ENCODE measurements at regions not wholly inside any gene's neighbourhood (a gene's known extent, or its start where the extent isn't known, plus 50 kb on each side); places are given as distances from the start of the nearest gene placed in this dataset.

DNA sequence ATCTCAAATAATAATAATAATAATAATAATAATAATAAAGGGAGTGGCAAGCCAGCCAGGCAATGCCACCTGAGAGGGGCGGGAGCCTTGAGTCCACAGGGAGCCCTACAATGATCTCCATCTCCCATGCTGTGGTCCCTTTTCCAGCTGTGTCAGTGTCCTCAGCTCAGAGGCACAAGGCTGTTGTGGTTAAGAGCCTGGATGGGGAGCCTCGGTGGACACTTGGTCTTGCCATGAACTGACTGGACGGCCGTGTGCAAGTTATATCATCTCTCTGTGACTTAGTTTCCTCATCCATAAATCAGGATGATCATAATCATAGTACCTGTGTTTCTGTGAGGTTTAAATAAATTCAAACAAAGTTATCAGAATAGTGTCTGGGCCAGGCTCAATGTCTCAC, 127.8 kb upstream of the TIAM1 start:
- Histone ChIP-seq H3K27ac (ENCODE audit: insufficient read depth, low read depth, low read length) (no peak overlapping the region), H3K79me2 (ENCODE audit: control insufficient read depth, insufficient read depth, low read length) (no peaks in the 10 kb centered on the region), H3K36me3 (ENCODE audit: control insufficient read depth in 2 of 2, extremely low read depth in 1 of 2, insufficient read depth in 2 of 2, low read length in 2 of 2) (no peaks in the 10 kb centered on the region), H3K4me2 (ENCODE audit: insufficient read depth, low read length) (no peak overlapping the region), H2AFZ (ENCODE audit: low read depth, low read length) (no peak overlapping the region), H3K9me3 (replicated peaks; ENCODE audit: control insufficient read depth, insufficient read depth, low read length) (peaks cover 3% of the 10 kb centered on the region), H4K20me1 (replicated peaks; ENCODE audit: control insufficient read depth, extremely low read depth, insufficient read depth, low read length) (no peaks in the 10 kb centered on the region), H3K9me1 (replicated peaks; ENCODE audit: control insufficient read depth, extremely low read depth, insufficient read depth, low read length) (no peaks in the 10 kb centered on the region), H3K4me1 (ENCODE audit: control insufficient read depth, extremely low read depth, insufficient read depth, low read length) (no peaks in the 10 kb centered on the region), H3K27me3 (ENCODE audit: control insufficient read depth in 2 of 2, insufficient read depth in 2 of 2, low read length in 2 of 2) (no peaks in the 10 kb centered on the region), H3K9ac (replicated peaks; ENCODE audit: extremely low read depth, insufficient read depth, low read length) (no peak overlapping the region), H3K4me3 (replicated peaks in 1 of 3; ENCODE audit: insufficient read depth in 1 of 3, low read depth in 1 of 3, low read length in 3 of 3) (no peak overlapping the region)
- intact Hi-C loops (cut with micrococcal nuclease) = no loop called here
- DNase-seq (ENCODE audit: low read depth, low spot score) (no peak), FAIRE-seq (no peak)
- dilution Hi-C loops (cut with MboI; ENCODE audit: extremely low pct_ligation_motif_present, low sequenced_read_pairs) = no loop called here
- CTCF ChIA-PET = no interaction called here
- BruUV-seq (replicated peaks) = no TSS peak
- TF ChIP-seq EZH2 (IDR thresholded peaks at IDR 0.05; ENCODE audit: borderline replicate concordance, low read depth, low read length, severe bottlenecking) = no peak
- no peak for TF ChIP-seq GATA2 (IDR thresholded peaks at IDR 0.05; ENCODE audit: insufficient read depth, insufficient read length, low read depth, low read length)
- TF ChIP-seq, protein P1, sequence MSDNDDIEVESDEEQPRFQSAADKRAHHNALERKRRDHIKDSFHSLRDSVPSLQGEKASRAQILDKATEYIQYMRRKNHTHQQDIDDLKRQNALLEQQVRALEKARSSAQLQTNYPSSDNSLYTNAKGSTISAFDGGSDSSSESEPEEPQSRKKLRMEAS (IDR thresholded peaks at IDR 0.05; ENCODE audit: insufficient read depth, insufficient read length) = no peak
- TF ChIP-seq POLR2AphosphoS5 (IDR thresholded peaks at IDR 0.05; ENCODE audit: insufficient read depth, low read depth, low read length) = no peak
- TF ChIP-seq POLR2A (IDR thresholded peaks at IDR 0.05; ENCODE audit: low read depth, low read length) = no peak
- TF ChIP-seq JUN (IDR thresholded peaks at IDR 0.05; ENCODE audit: borderline replicate concordance, insufficient read depth, insufficient read length, low read depth) = no peak
- no peak for TF ChIP-seq MYC (IDR thresholded peaks at IDR 0.05; ENCODE audit: low read depth, low read length)
- TF ChIP-seq FOS (IDR thresholded peaks at IDR 0.05; ENCODE audit: borderline replicate concordance, insufficient read depth, low read length) = no peak
- TF ChIP-seq, protein P2, sequence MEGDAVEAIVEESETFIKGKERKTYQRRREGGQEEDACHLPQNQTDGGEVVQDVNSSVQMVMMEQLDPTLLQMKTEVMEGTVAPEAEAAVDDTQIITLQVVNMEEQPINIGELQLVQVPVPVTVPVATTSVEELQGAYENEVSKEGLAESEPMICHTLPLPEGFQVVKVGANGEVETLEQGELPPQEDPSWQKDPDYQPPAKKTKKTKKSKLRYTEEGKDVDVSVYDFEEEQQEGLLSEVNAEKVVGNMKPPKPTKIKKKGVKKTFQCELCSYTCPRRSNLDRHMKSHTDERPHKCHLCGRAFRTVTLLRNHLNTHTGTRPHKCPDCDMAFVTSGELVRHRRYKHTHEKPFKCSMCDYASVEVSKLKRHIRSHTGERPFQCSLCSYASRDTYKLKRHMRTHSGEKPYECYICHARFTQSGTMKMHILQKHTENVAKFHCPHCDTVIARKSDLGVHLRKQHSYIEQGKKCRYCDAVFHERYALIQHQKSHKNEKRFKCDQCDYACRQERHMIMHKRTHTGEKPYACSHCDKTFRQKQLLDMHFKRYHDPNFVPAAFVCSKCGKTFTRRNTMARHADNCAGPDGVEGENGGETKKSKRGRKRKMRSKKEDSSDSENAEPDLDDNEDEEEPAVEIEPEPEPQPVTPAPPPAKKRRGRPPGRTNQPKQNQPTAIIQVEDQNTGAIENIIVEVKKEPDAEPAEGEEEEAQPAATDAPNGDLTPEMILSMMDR (IDR thresholded peaks at IDR 0.05; ENCODE audit: extremely low read depth in 1 of 2, insufficient read depth in 1 of 2, low read depth in 1 of 2, low read length in 2 of 2) = no peak
- POLR2A ChIA-PET = no interaction called here
